Psoas muscle (tissue), 7 donors: ENCODE measurements at regions not wholly inside any gene's neighbourhood (a gene's known extent, or its start where the extent isn't known, plus 50 kb on each side); places are given as distances from the start of the nearest gene placed in this dataset.
A peak's percentile ranks its signal among the peaks of the same experiment; 100 is the strongest.

Source experiments
- ATAC-seq, 4 donors: fragments of 200-7000 bp; cut with Tn5 transposase; one replicate each; pipeline ENCODE4 v1.9.1; 2020; ENCODE audit warnings: moderate library complexity in 3 of 4, mild to moderate bottlenecking in 2 of 4
- DNase-seq, 2 donors: peaks; one replicate each; pipeline ENCODE4 v3.0.0-alpha.2; 2020
- H3K27ac ChIP-seq: fragments of 200-600 bp; one replicate; pipeline ENCODE4 v1.8.0; 2022
- H3K27me3 ChIP-seq, 3 donors: fragments of 200-600 bp in 1 of 3; one replicate each; pipeline versions ENCODE4 v1.6.1 to v1.8.0; 2013 to 2022; ENCODE audit warnings: low read length in 2 of 3, mild to moderate bottlenecking in 2 of 3, moderate library complexity in 1 of 3; ENCODE audit not compliant: insufficient read depth in 3 of 3
- H3K36me3 ChIP-seq, 2 donors: fragments of 200-600 bp in 1 of 2; one replicate each; pipeline versions ENCODE4 v1.6.1 to v1.8.0; 2013 to 2022; ENCODE audit warnings: low read depth in 1 of 2, mild to moderate bottlenecking in 1 of 2, moderate library complexity in 1 of 2; ENCODE audit not compliant: insufficient read depth in 1 of 2
- H3K4me1 ChIP-seq: fragments of 200-600 bp; one replicate; pipeline ENCODE4 v1.8.0; 2022
- H3K4me3 ChIP-seq: fragments of 200-600 bp; one replicate; pipeline ENCODE4 v1.8.0; 2022; ENCODE audit warnings: mild to moderate bottlenecking
- H3K9me3 ChIP-seq: fragments of 200-600 bp; one replicate; pipeline ENCODE4 v1.8.0; 2022
- CTCF ChIP-seq: fragments of 200-600 bp; IDR thresholded peaks from one replicate; pipeline ENCODE4 v1.8.0; 2022; ENCODE audit warnings: antibody characterized with exemption
- WGBS, 3 donors: extraction: QIAGEN DNeasy Blood & Tissue Kit; methylation state at CpG; one replicate each; pipeline versions ENCODE4 v1.1.6 to v1.1.7; 2013; 5-methylcytosine and 5-hydroxymethylcytosine counted together
- intact Hi-C, 2 donors: fragments of 100-400 bp; cut with DNase I; formaldehyde crosslinking; loops; one replicate each; pipeline versions ENCODE4 v1.11.0 to v1.14.2; 2022
- donor health status: healthy with polysubstance abuse.
- donor health status: DM: no; HTN: no; CAD: no; lungs with moderate emphysema.
- donor health status: Bipolar disorder and iron deficiency.
- donor health status: healthy.
- donor health status: DM: yes; HTN: yes; CAD: no.
- donor health status: DM: no; HTN: no; CAD: no.
- donor health status: DM: yes; HTN: yes; CAD: no.

- intact Hi-C loops, result no loop called here
- no peaks in the 10 kb centered on the region for H3K9me3 ChIP-seq
- H3K4me1 ChIP-seq, result no peaks in the 10 kb centered on the region
- H3K4me3 ChIP-seq, result no peak overlapping the region
- H3K27me3 ChIP-seq, result no peaks in the 10 kb centered on the region
- H3K27ac ChIP-seq, result no peak overlapping the region
- TF ChIP-seq CTCF, result no peak
- ATAC-seq (no peak), DNase-seq (peak in 1 of 2 donors; percentile 28)
- WGBS, 3 donors, result 66 to 69% (median 66%) methylated on average over 9 of the region's 9 CpGs
- no peaks in the 10 kb centered on the region for H3K36me3 ChIP-seq
Measured at GRCh38 chr13:67416047-67416925, 186.2 kb upstream of the PCDH9 start.

- no peak for TF ChIP-seq CTCF
- Histone ChIP-seq H3K27ac (no peak overlapping the region), H3K36me3 (no peaks in the 10 kb centered on the region), H3K4me1 (no peaks in the 10 kb centered on the region), H3K4me3 (no peak overlapping the region), H3K9me3 (no peaks in the 10 kb centered on the region), H3K27me3 (no peaks in the 10 kb centered on the region)
- ATAC-seq, result no peak
- DNase-seq, result no peak
- 32 to 46% (median 33%) methylated on average over 1 of the region's 1 CpG for WGBS, 3 donors
- intact Hi-C loops, result no loop called here
Measured at GRCh38 chr13:67410645-67411044, 180.5 kb upstream of the PCDH9 start.

GRCh38 chr13:67408798-67409197, 178.7 kb upstream of the PCDH9 start:
- WGBS, 3 donors, result 71 to 81% (median 78%) methylated on average over 1 of the region's 1 CpG
- no peak for DNase-seq
- no peaks in the 10 kb centered on the region for H3K9me3 ChIP-seq
- intact Hi-C loops, result no loop called here
- no peak for ATAC-seq
- H3K27me3 ChIP-seq, result no peaks in the 10 kb centered on the region
- TF ChIP-seq CTCF, result no peak
- H3K27ac ChIP-seq, result no peak overlapping the region
- H3K4me1 ChIP-seq, result no peaks in the 10 kb centered on the region
- H3K36me3 ChIP-seq, result no peaks in the 10 kb centered on the region
- no peak overlapping the region for H3K4me3 ChIP-seq

GRCh38 chr13:67402546-67402945, 172.4 kb upstream of the PCDH9 start:
- no peak overlapping the region for H3K4me3 ChIP-seq
- 92 to 94% (median 94%) methylated on average over 7 of the region's 7 CpGs for WGBS, 3 donors
- no peaks in the 10 kb centered on the region for H3K36me3 ChIP-seq
- H3K27ac ChIP-seq, result no peak overlapping the region
- no peaks in the 10 kb centered on the region for H3K27me3 ChIP-seq
- intact Hi-C loops, result no loop called here
- no peaks in the 10 kb centered on the region for H3K4me1 ChIP-seq
- ATAC-seq, result no peak
- no peak for DNase-seq
- TF ChIP-seq CTCF, result no peak
- no peaks in the 10 kb centered on the region for H3K9me3 ChIP-seq

- Histone ChIP-seq H3K4me1 (no peaks in the 10 kb centered on the region), H3K4me3 (no peak overlapping the region), H3K27ac (no peak overlapping the region), H3K36me3 (no peaks in the 10 kb centered on the region), H3K27me3 (no peaks in the 10 kb centered on the region), H3K9me3 (no peaks in the 10 kb centered on the region)
- 83 to 89% (median 85%) methylated on average over 1 of the region's 1 CpG for WGBS, 3 donors
- ATAC-seq (no peak), DNase-seq (no peak)
- TF ChIP-seq CTCF, result no peak
- intact Hi-C loops, result no loop called here
Measured at GRCh38 chr13:67395577-67395976, 165.4 kb upstream of the PCDH9 start.
